ENCODE measurements at regions not wholly inside any gene's neighbourhood (a gene's known extent, or its start where the extent isn't known, plus 50 kb on each side); places are given as distances from the start of the nearest gene placed in this dataset.

DNA sequence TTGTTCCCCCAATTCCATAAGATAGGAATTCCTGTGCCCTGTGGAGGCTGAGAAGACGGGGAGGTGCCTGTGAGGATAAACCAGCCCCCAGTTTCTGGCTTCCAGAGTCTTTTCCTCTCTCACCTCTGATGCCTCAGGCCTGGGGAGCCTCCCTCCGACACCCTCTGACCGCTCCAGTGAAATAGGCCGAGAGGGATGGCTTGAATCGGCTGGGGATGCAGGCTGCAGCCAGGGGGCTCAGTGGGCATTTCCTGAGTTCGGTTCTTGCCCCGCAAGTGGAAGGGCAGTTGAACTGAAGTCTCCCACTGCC, 339.4 kb downstream of the SEC14L1 start:
- Mint-ChIP-seq H3K9me3 (no peaks in the 10 kb centered on the region), H3K4me1 (peaks cover 52% of the 10 kb centered on the region), H3K36me3 (peaks cover 24% of the 10 kb centered on the region), H3K27ac (peak overlapping the region; percentile 63), H3K27me3 (no peaks in the 10 kb centered on the region), H3K4me3 (no peak overlapping the region)
- no peak for ATAC-seq

GRCh38 chr17:77480509-77481215, 339.9 kb downstream of the SEC14L1 start:
- H3K4me1 Mint-ChIP-seq = peaks cover 47% of the 10 kb centered on the region
- no peaks in the 10 kb centered on the region for H3K9me3 Mint-ChIP-seq
- peak overlapping the region; percentile 63 for H3K27ac Mint-ChIP-seq
- ATAC-seq = peak; percentile 27
- H3K4me3 Mint-ChIP-seq = no peak overlapping the region
- H3K27me3 Mint-ChIP-seq = no peaks in the 10 kb centered on the region
- H3K36me3 Mint-ChIP-seq = peaks cover 19% of the 10 kb centered on the region

GRCh38 chr17:77481476-77482374, 341.0 kb downstream of the SEC14L1 start:
- Mint-ChIP-seq H3K9me3 (no peaks in the 10 kb centered on the region), H3K27me3 (no peaks in the 10 kb centered on the region), H3K27ac (peak overlapping the region; percentile 44), H3K36me3 (peaks cover 19% of the 10 kb centered on the region), H3K4me1 (peaks cover 36% of the 10 kb centered on the region), H3K4me3 (no peak overlapping the region)
- ATAC-seq = no peak

- H3K27ac Mint-ChIP-seq = no peak overlapping the region
- H3K4me3 Mint-ChIP-seq = no peak overlapping the region
- peaks cover 10% of the 10 kb centered on the region for H3K36me3 Mint-ChIP-seq
- H3K27me3 Mint-ChIP-seq = no peaks in the 10 kb centered on the region
- no peaks in the 10 kb centered on the region for H3K9me3 Mint-ChIP-seq
- H3K4me1 Mint-ChIP-seq = peaks cover 28% of the 10 kb centered on the region
- no peak for ATAC-seq
These were observed 341.8 kb downstream of the SEC14L1 start for GRCh38 chr17:77482375-77483127.

GRCh38 chr17:77483128-77483598, 342.4 kb downstream of the SEC14L1 start:
- H3K27me3 Mint-ChIP-seq = no peaks in the 10 kb centered on the region
- no peak for ATAC-seq
- no peak overlapping the region for H3K4me3 Mint-ChIP-seq
- no peaks in the 10 kb centered on the region for H3K9me3 Mint-ChIP-seq
- no peak overlapping the region for H3K27ac Mint-ChIP-seq
- H3K36me3 Mint-ChIP-seq = peaks cover 12% of the 10 kb centered on the region
- H3K4me1 Mint-ChIP-seq = peaks cover 25% of the 10 kb centered on the region

GRCh38 chr17:77484111-77484510, 343.3 kb downstream of the SEC14L1 start:
- no peaks in the 10 kb centered on the region for H3K9me3 Mint-ChIP-seq
- H3K4me1 Mint-ChIP-seq = peaks cover 27% of the 10 kb centered on the region
- H3K36me3 Mint-ChIP-seq = peaks cover 21% of the 10 kb centered on the region
- ATAC-seq = no peak
- H3K4me3 Mint-ChIP-seq = no peak overlapping the region
- H3K27ac Mint-ChIP-seq = no peak overlapping the region
- no peaks in the 10 kb centered on the region for H3K27me3 Mint-ChIP-seq

DNA sequence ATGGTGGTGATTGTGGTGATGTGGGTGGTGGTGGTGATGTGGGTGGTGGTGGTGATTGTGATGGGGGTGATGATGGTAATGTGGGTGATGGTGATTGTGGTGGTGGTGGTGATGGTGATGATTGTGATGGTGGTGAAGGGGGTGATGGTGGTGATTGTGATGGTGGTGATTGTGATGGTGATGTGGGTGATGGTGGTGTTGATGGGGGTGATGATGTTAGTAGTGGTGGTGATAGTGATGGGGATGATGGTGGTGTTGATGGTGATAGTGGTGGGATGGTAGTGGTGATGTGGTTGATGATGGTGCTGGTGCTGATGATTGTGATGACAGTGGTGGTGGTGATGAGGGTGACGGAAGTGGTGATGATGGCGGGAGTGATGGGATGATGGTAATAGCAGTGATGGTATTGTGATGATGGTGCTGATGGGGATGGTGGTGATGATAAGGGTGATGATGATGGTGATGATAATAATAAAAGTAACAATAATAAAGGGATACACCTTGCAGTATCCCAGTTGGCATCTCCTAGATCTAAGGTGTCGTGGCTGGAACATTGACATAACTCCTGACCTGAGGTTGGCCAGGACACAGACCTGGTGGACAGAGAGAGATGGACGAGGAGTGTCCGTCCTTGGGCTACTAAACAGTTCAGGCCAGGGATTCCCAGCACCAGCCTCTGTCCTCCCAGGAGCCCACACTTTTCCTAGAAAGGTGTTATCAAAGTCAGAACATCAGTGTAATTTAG, 344.5 kb downstream of the SEC14L1 start:
- Mint-ChIP-seq H3K4me1 (peaks cover 23% of the 10 kb centered on the region), H3K27ac (no peak overlapping the region), H3K9me3 (no peaks in the 10 kb centered on the region), H3K27me3 (no peaks in the 10 kb centered on the region), H3K4me3 (no peak overlapping the region), H3K36me3 (peaks cover 27% of the 10 kb centered on the region)
- ATAC-seq = no peak

GRCh38 chr17:77487211-77487629, 346.5 kb downstream of the SEC14L1 start:
- Mint-ChIP-seq H3K4me1 (peaks cover 26% of the 10 kb centered on the region), H3K27me3 (no peaks in the 10 kb centered on the region), H3K27ac (peak overlapping the region; percentile 1), H3K36me3 (peaks cover 31% of the 10 kb centered on the region), H3K4me3 (no peak overlapping the region), H3K9me3 (no peaks in the 10 kb centered on the region)
- no peak for ATAC-seq

DNA sequence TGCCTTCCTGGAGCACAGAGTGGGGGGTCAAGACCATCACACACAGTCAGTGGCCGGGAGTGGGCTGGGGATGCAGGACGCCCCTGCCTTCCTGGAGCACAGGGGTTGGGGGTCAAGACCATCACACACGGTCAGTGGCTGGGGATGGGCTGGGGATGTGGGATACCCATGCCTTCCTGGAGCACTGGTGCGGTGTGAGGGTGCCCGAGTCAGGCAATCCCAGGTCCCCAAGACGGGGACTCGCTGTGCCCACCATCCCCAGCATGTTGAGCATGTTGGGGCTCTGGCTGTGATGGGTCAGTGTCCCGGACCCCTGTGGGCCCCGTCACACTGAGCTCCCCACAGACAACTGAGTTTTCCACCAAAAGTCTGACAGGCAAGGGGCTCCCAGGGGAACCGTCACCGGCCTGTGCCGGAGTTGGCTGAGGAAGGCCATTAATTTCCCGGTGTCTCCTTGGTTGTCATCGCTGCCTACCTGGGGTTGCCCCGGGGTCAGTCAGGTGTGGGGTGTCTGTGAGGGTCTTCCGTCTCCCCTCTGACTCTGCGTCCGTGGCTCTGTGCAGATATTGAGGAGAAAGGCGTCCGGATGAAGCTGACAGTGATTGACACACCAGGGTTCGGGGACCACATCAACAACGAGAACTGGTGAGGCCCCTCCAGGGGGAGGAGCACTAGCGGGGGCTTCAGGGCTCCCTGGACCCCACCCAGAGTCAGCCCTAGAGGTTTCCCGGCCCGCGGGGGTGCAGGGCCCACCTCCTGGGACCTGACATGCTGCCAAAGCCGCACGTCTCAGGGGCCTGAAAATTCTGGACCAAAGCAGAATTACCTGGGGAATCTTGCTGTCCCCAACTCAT, 347.1 kb downstream of the SEC14L1 start:
- H3K9me3 Mint-ChIP-seq = no peaks in the 10 kb centered on the region
- peaks cover 31% of the 10 kb centered on the region for H3K4me1 Mint-ChIP-seq
- H3K27ac Mint-ChIP-seq = peak overlapping the region; percentile 1
- H3K36me3 Mint-ChIP-seq = peaks cover 37% of the 10 kb centered on the region
- H3K4me3 Mint-ChIP-seq = no peak overlapping the region
- no peak for ATAC-seq
- H3K27me3 Mint-ChIP-seq = no peaks in the 10 kb centered on the region

- Mint-ChIP-seq H3K36me3 (peaks cover 45% of the 10 kb centered on the region), H3K4me1 (peaks cover 38% of the 10 kb centered on the region), H3K27ac (no peak overlapping the region), H3K9me3 (no peaks in the 10 kb centered on the region), H3K27me3 (no peaks in the 10 kb centered on the region), H3K4me3 (no peak overlapping the region)
- no peak for ATAC-seq
These were observed 347.9 kb downstream of the SEC14L1 start for GRCh38 chr17:77488531-77489238.

- no peaks in the 10 kb centered on the region for H3K9me3 Mint-ChIP-seq
- no peak for ATAC-seq
- H3K27me3 Mint-ChIP-seq = no peaks in the 10 kb centered on the region
- H3K4me3 Mint-ChIP-seq = no peak overlapping the region
- H3K4me1 Mint-ChIP-seq = peaks cover 45% of the 10 kb centered on the region
- peaks cover 51% of the 10 kb centered on the region for H3K36me3 Mint-ChIP-seq
- H3K27ac Mint-ChIP-seq = no peak overlapping the region
These were observed 348.6 kb downstream of the SEC14L1 start for GRCh38 chr17:77489239-77489892.

- no peak for ATAC-seq
- Mint-ChIP-seq H3K36me3 (peaks cover 53% of the 10 kb centered on the region), H3K27me3 (no peaks in the 10 kb centered on the region)
These were observed 349.1 kb downstream of the SEC14L1 start for GRCh38 chr17:77489893-77490255.

More at GRCh38 chr17:77489893-77490255, 349.1 kb downstream of the SEC14L1 start:
- no peaks in the 10 kb centered on the region for H3K9me3 Mint-ChIP-seq
- peaks cover 50% of the 10 kb centered on the region for H3K4me1 Mint-ChIP-seq
- H3K27ac Mint-ChIP-seq = no peak overlapping the region
- H3K4me3 Mint-ChIP-seq = no peak overlapping the region
